ENCODE measurements at regions not wholly inside any gene's neighbourhood (a gene's known extent, or its start where the extent isn't known, plus 50 kb on each side); places are given as distances from the start of the nearest gene placed in this dataset.
"Not testable (repeated sequence)": the region's sequence is repeated elsewhere in the genome, so short reads cannot be mapped to it uniquely, and the experiment has no call there.

GRCh38 chr6:140459209-140459608 lies 1084.8 kb upstream of the CITED2 start:
- Mint-ChIP-seq H3K4me3 (no peak overlapping the region), H3K4me1 (ENCODE audit: low read depth) (no peaks in the 10 kb centered on the region), H3K9me3 (no peaks in the 10 kb centered on the region), H3K36me3 (ENCODE audit: low read depth) (no peaks in the 10 kb centered on the region), H3K27me3 (ENCODE audit: insufficient read depth) (no peaks in the 10 kb centered on the region), H3K27ac (no peak overlapping the region)
- intact Hi-C loops (cut with micrococcal nuclease), result no loop called here
- DNase-seq (ENCODE audit: low spot score), result no peak

- H3K9me3 Mint-ChIP-seq, result no peaks in the 10 kb centered on the region
- no peak overlapping the region for H3K27ac Mint-ChIP-seq
- no peak overlapping the region for H3K4me3 Mint-ChIP-seq
- intact Hi-C loops (cut with micrococcal nuclease), result no loop called here
- H3K4me1 Mint-ChIP-seq (ENCODE audit: low read depth), result no peaks in the 10 kb centered on the region
- no peaks in the 10 kb centered on the region for H3K36me3 Mint-ChIP-seq (ENCODE audit: low read depth)
- DNase-seq (ENCODE audit: low spot score), result no peak
- no peaks in the 10 kb centered on the region for H3K27me3 Mint-ChIP-seq (ENCODE audit: insufficient read depth)
Measured at GRCh38 chr6:140446241-140446640, 1071.8 kb upstream of the CITED2 start.

- H3K4me3 Mint-ChIP-seq, result no peak overlapping the region
- H3K27ac Mint-ChIP-seq, result no peak overlapping the region
- no peak for DNase-seq (ENCODE audit: low spot score)
- H3K27me3 Mint-ChIP-seq (ENCODE audit: insufficient read depth), result no peaks in the 10 kb centered on the region
- H3K9me3 Mint-ChIP-seq, result no peaks in the 10 kb centered on the region
- intact Hi-C loops (cut with micrococcal nuclease), result no loop called here
- no peaks in the 10 kb centered on the region for H3K4me1 Mint-ChIP-seq (ENCODE audit: low read depth)
- no peaks in the 10 kb centered on the region for H3K36me3 Mint-ChIP-seq (ENCODE audit: low read depth)
Measured at GRCh38 chr6:140445474-140446004, 1071.1 kb upstream of the CITED2 start.

- H3K27ac Mint-ChIP-seq; H3K36me3 Mint-ChIP-seq (ENCODE audit: low read depth); H3K4me1 Mint-ChIP-seq (ENCODE audit: low read depth); H3K27me3 Mint-ChIP-seq (ENCODE audit: insufficient read depth); H3K4me3 Mint-ChIP-seq; DNase-seq (ENCODE audit: low spot score); intact Hi-C loops (cut with micrococcal nuclease); H3K9me3 Mint-ChIP-seq: not testable (repeated sequence)
Measured at GRCh38 chr6:140443112-140443511, 1068.7 kb upstream of the CITED2 start.

GRCh38 chr6:140441256-140441655 lies 1066.8 kb upstream of the CITED2 start:
- H3K4me1 Mint-ChIP-seq (ENCODE audit: low read depth), result no peaks in the 10 kb centered on the region
- DNase-seq (ENCODE audit: low spot score), result no peak
- intact Hi-C loops (cut with micrococcal nuclease), result no loop called here
- no peaks in the 10 kb centered on the region for H3K36me3 Mint-ChIP-seq (ENCODE audit: low read depth)
- H3K27ac Mint-ChIP-seq, result no peak overlapping the region
- H3K9me3 Mint-ChIP-seq, result no peaks in the 10 kb centered on the region
- H3K27me3 Mint-ChIP-seq (ENCODE audit: insufficient read depth), result peaks cover 4% of the 10 kb centered on the region
- no peak overlapping the region for H3K4me3 Mint-ChIP-seq

GRCh38 chr6:140440223-140440835 lies 1065.9 kb upstream of the CITED2 start:
- intact Hi-C loops (cut with micrococcal nuclease), result no loop called here
- Mint-ChIP-seq H3K9me3 (no peaks in the 10 kb centered on the region), H3K36me3 (ENCODE audit: low read depth) (no peaks in the 10 kb centered on the region), H3K4me1 (ENCODE audit: low read depth) (no peaks in the 10 kb centered on the region), H3K27ac (no peak overlapping the region), H3K4me3 (no peak overlapping the region), H3K27me3 (ENCODE audit: insufficient read depth) (peaks cover 4% of the 10 kb centered on the region)
- DNase-seq (ENCODE audit: low spot score), result no peak

- intact Hi-C loops (cut with micrococcal nuclease), result no loop called here
- no peak for DNase-seq (ENCODE audit: low spot score)
- H3K9me3 Mint-ChIP-seq, result no peaks in the 10 kb centered on the region
- H3K36me3 Mint-ChIP-seq (ENCODE audit: low read depth), result no peaks in the 10 kb centered on the region
- peaks cover 4% of the 10 kb centered on the region for H3K27me3 Mint-ChIP-seq (ENCODE audit: insufficient read depth)
- H3K4me3 Mint-ChIP-seq, result no peak overlapping the region
- H3K27ac Mint-ChIP-seq, result no peak overlapping the region
- H3K4me1 Mint-ChIP-seq (ENCODE audit: low read depth), result no peaks in the 10 kb centered on the region
Measured at GRCh38 chr6:140438346-140438735, 1063.9 kb upstream of the CITED2 start.

GRCh38 chr6:140437619-140438345 lies 1063.3 kb upstream of the CITED2 start:
- no peak overlapping the region for H3K27ac Mint-ChIP-seq
- H3K36me3 Mint-ChIP-seq (ENCODE audit: low read depth), result no peaks in the 10 kb centered on the region
- H3K27me3 Mint-ChIP-seq (ENCODE audit: insufficient read depth), result peaks cover 4% of the 10 kb centered on the region
- intact Hi-C loops (cut with micrococcal nuclease), result no loop called here
- no peaks in the 10 kb centered on the region for H3K9me3 Mint-ChIP-seq
- no peak for DNase-seq (ENCODE audit: low spot score)
- H3K4me3 Mint-ChIP-seq, result no peak overlapping the region
- no peaks in the 10 kb centered on the region for H3K4me1 Mint-ChIP-seq (ENCODE audit: low read depth)

GRCh38 chr6:140436023-140436811 lies 1061.8 kb upstream of the CITED2 start:
- intact Hi-C loops (cut with micrococcal nuclease), result no loop called here

GRCh38 chr6:140434761-140435160 lies 1060.3 kb upstream of the CITED2 start:
- no peak for DNase-seq (ENCODE audit: low spot score)
- intact Hi-C loops (cut with micrococcal nuclease), result no loop called here
- no peaks in the 10 kb centered on the region for H3K9me3 Mint-ChIP-seq
- no peaks in the 10 kb centered on the region for H3K27me3 Mint-ChIP-seq (ENCODE audit: insufficient read depth)
- no peak overlapping the region for H3K4me3 Mint-ChIP-seq
- no peaks in the 10 kb centered on the region for H3K4me1 Mint-ChIP-seq (ENCODE audit: low read depth)
- H3K27ac Mint-ChIP-seq, result no peak overlapping the region
- H3K36me3 Mint-ChIP-seq (ENCODE audit: low read depth), result no peaks in the 10 kb centered on the region

More at GRCh38 chr6:140436023-140436811, 1061.8 kb upstream of the CITED2 start:
- Mint-ChIP-seq H3K4me1 (ENCODE audit: low read depth) (no peaks in the 10 kb centered on the region), H3K27ac (no peak overlapping the region), H3K4me3 (no peak overlapping the region), H3K9me3 (no peaks in the 10 kb centered on the region), H3K36me3 (ENCODE audit: low read depth) (no peaks in the 10 kb centered on the region), H3K27me3 (ENCODE audit: insufficient read depth) (peaks cover 4% of the 10 kb centered on the region)
- DNase-seq (ENCODE audit: low spot score), result no peak

- Mint-ChIP-seq H3K27me3 (ENCODE audit: insufficient read depth) (no peaks in the 10 kb centered on the region), H3K4me3 (no peak overlapping the region), H3K36me3 (ENCODE audit: low read depth) (no peaks in the 10 kb centered on the region), H3K9me3 (no peaks in the 10 kb centered on the region), H3K27ac (no peak overlapping the region), H3K4me1 (ENCODE audit: low read depth) (no peaks in the 10 kb centered on the region)
- intact Hi-C loops (cut with micrococcal nuclease), result no loop called here
- DNase-seq (ENCODE audit: low spot score), result no peak
Measured at GRCh38 chr6:140433072-140433471, 1058.6 kb upstream of the CITED2 start.

- Mint-ChIP-seq H3K36me3 (ENCODE audit: low read depth) (no peaks in the 10 kb centered on the region), H3K9me3 (no peaks in the 10 kb centered on the region), H3K27ac (no peak overlapping the region), H3K4me1 (ENCODE audit: low read depth) (no peaks in the 10 kb centered on the region), H3K27me3 (ENCODE audit: insufficient read depth) (no peaks in the 10 kb centered on the region), H3K4me3 (no peak overlapping the region)
- intact Hi-C loops (cut with micrococcal nuclease), result no loop called here
- no peak for DNase-seq (ENCODE audit: low spot score)
Measured at GRCh38 chr6:140427842-140428241, 1053.4 kb upstream of the CITED2 start.

Measured in activated T-helper 1 cell treated with anti-CD3 and anti-CD28 coated beads, Interleukin-12 subunit alpha, Interleukin-12 subunit beta, Interleukin-2, Interleukin-4 antibody, amounts not matched to agents 30 ng/mL and 10 ng/mL and 1 ng/mL, durations not matched to agents 14 hours and 24 hours and 36 hours (primary cell).